NB4 (cell line): ENCODE measurements at regions not wholly inside any gene's neighbourhood (a gene's known extent, or its start where the extent isn't known, plus 50 kb on each side); places are given as distances from the start of the nearest gene placed in this dataset.

ENCODE experiments used
- DNase-seq: peaks from one replicate; pipeline ENCODE4 v3.0.0; 2010; ENCODE audit warnings: low read depth
- H3K4me3 ChIP-seq: one replicate; pipeline ENCODE4 v1.5.1; 2011; ENCODE audit warnings: mild to moderate bottlenecking, low read depth, low read length, moderate library complexity
- MYC ChIP-seq: IDR thresholded peaks from 2 replicates; pipeline ENCODE4 v1.6.1; 2011; ENCODE audit warnings: low read depth, low read length
- POLR2A ChIP-seq: IDR thresholded peaks from 2 replicates; pipeline ENCODE4 v1.6.1; 2011; ENCODE audit warnings: mild to moderate bottlenecking; ENCODE audit not compliant: insufficient read length; ENCODE audit errors: extremely low read depth
- TF ChIP-seq, protein P1 (sequence below): IDR thresholded peaks from 2 replicates; pipeline ENCODE4 v1.6.1; 2011; ENCODE audit warnings: low read depth, low read length
- TF ChIP-seq, protein P2 (sequence below): IDR thresholded peaks from one replicate; pipeline ENCODE4 v1.5.1; 2012; ENCODE audit warnings: low read depth, low read length

DNA sequence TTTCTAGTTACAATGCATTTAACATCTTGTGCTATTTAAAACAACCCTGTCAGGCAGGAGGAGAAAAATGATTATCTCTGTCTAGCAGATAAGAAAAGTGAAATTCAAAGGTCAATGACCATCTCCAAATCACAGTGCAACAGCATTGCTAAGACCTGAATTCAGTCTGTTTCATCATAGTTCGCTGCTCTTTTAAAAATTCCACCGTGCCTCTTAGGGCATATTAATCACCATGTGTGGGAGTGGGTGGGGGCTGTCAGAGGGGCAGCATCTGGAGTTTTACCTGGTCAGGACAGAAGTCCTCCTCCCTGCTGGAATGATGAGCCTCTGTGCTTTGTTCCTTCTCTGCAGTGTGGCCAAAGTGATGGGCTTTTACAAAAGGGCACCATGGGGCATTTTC lies 418.7 kb upstream of the RGPD4 start:
- DNase-seq = no peak
- H3K4me3 ChIP-seq = no peak overlapping the region
- TF ChIP-seq MYC (no peak), POLR2A (no peak)
- TF ChIP-seq, protein P1, sequence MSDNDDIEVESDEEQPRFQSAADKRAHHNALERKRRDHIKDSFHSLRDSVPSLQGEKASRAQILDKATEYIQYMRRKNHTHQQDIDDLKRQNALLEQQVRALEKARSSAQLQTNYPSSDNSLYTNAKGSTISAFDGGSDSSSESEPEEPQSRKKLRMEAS = no peak
- TF ChIP-seq, protein P2, sequence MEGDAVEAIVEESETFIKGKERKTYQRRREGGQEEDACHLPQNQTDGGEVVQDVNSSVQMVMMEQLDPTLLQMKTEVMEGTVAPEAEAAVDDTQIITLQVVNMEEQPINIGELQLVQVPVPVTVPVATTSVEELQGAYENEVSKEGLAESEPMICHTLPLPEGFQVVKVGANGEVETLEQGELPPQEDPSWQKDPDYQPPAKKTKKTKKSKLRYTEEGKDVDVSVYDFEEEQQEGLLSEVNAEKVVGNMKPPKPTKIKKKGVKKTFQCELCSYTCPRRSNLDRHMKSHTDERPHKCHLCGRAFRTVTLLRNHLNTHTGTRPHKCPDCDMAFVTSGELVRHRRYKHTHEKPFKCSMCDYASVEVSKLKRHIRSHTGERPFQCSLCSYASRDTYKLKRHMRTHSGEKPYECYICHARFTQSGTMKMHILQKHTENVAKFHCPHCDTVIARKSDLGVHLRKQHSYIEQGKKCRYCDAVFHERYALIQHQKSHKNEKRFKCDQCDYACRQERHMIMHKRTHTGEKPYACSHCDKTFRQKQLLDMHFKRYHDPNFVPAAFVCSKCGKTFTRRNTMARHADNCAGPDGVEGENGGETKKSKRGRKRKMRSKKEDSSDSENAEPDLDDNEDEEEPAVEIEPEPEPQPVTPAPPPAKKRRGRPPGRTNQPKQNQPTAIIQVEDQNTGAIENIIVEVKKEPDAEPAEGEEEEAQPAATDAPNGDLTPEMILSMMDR = no peak

- TF ChIP-seq MYC (no peak), POLR2A (no peak)
- TF ChIP-seq, protein P2 = no peak
- TF ChIP-seq, protein P1 = no peak
- H3K4me3 ChIP-seq = no peak overlapping the region
- no peak for DNase-seq
These were observed 415.4 kb upstream of the RGPD4 start for GRCh38 chr2:107411267-107411666.

GRCh38 chr2:107412209-107412904 lies 414.3 kb upstream of the RGPD4 start:
- TF ChIP-seq MYC (no peak), POLR2A (no peak)
- TF ChIP-seq, protein P1 = no peak
- TF ChIP-seq, protein P2 = no peak
- H3K4me3 ChIP-seq = no peak overlapping the region
- no peak for DNase-seq

DNA sequence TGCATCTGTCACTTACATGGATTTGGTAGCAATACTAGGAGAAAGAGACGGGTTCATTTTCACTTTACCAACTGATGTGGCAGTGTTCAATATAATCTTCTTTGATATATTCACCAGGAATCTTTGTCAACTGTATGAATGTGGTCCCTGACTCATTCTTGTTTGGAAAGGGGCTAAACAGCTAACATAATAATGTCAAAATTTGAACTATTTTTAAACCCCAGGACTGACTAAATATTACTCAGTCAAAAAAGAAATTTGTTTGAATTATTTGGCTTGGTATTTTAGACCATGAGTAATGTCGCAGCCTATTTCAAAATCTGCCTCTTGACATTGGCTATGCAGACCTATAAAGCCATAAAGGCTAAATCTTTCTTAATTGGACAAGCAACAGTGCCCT lies 413.7 kb upstream of the RGPD4 start:
- DNase-seq = no peak
- no peak overlapping the region for H3K4me3 ChIP-seq
- TF ChIP-seq MYC = no peak
- TF ChIP-seq, protein P1 = no peak
- TF ChIP-seq POLR2A = no peak
- TF ChIP-seq, protein P2 = no peak

DNA sequence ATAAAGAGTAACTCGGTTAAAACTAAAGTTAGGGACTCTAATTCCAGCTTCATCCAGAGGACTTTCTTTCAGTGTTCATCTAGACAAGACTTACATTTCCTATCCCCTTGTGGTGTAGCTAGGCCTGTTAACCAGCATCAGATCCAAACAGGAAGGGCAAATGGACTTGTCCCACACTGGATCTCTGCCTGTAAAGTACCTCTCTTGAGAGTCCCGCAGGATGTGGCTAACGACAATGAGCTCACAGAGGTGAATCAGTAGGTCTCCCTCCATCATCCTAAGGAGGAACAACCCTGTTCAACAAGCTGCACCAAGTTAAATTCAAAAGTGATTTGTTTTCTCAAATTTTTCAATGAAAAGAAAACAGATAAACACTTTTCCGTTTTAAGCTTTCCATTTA lies 412.3 kb upstream of the RGPD4 start:
- TF ChIP-seq, protein P1 = no peak
- no peak for TF ChIP-seq MYC
- no peak for TF ChIP-seq POLR2A
- TF ChIP-seq, protein P2 = no peak
- no peak overlapping the region for H3K4me3 ChIP-seq
- no peak for DNase-seq

GRCh38 chr2:107418708-107419107 lies 408.0 kb upstream of the RGPD4 start:
- no peak for TF ChIP-seq POLR2A
- TF ChIP-seq, protein P1 = no peak
- TF ChIP-seq, protein P2 = no peak
- TF ChIP-seq MYC = no peak
- DNase-seq = no peak
- H3K4me3 ChIP-seq = no peak overlapping the region
